ENCODE measurements at regions not wholly inside any gene's neighbourhood (a gene's known extent, or its start where the extent isn't known, plus 50 kb on each side); places are given as distances from the start of the nearest gene placed in this dataset.
"Not testable (repeated sequence)": the region's sequence is repeated elsewhere in the genome, so short reads cannot be mapped to it uniquely, and the experiment has no call there.

- not testable (repeated sequence) for DNase-seq
Observed at GRCh38 chr2:242159921-242160320, 290.4 kb downstream of the RTP5 start.

GRCh38 chr2:242165115-242165514, 295.6 kb downstream of the RTP5 start:
- DNase-seq, result not testable (repeated sequence)

- DNase-seq, result not testable (repeated sequence)
Observed at GRCh38 chr2:242171290-242171689, 301.8 kb downstream of the RTP5 start.
